NCI-H128 (cell line): ENCODE measurements at regions not wholly inside any gene's neighbourhood (a gene's known extent, or its start where the extent isn't known, plus 50 kb on each side); places are given as distances from the start of the nearest gene placed in this dataset.
A peak's percentile ranks its signal among the peaks of the same experiment; 100 is the strongest.

ENCODE experiments used
- DNase-seq: peaks from one replicate; lab custom pipeline; 2025; ENCODE audit not compliant: unreplicated experiment; lab: John Stamatoyannopoulos, UW

DNA sequence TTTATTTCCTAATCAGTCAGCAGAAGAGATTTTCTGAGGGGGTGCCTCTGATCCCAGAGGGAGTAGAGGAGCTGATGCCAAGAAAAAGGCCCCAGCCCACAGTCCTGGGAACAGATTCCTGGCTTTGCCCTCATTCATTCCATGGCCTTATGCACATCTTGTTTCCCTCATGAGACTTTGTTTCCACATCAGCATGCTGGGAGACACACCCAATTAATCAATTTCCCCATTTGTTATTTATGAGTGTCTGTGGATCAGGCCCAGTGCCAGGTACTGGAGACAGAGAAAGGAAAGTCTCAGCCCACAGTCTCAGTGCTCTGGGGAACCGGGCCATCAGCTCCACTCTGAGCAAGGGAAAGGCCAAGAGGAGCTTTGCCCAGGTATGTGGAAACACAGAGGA, 496.2 kb upstream of the ZMIZ1 start:
- DNase-seq: no peak

DNA sequence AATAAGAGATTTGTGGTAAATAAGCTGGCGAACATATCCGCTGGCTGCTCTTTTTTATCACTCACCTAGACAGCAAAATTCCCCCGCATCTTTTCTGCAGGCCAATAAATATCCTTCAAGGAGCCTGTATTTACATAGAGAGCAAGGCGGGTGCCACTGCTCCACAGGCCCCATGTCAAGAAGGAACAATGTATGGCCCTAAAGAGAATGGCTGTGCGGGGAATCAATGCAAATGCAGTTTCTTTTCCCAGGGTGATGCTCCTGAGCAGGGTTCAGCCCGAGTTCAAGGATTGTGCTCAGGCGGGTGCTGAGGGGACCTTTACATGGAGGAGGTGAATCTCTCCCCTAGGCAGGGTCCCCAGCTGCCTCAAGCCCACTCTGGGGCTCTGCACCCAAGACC, 494.2 kb upstream of the ZMIZ1 start:
- no peak for DNase-seq

DNA sequence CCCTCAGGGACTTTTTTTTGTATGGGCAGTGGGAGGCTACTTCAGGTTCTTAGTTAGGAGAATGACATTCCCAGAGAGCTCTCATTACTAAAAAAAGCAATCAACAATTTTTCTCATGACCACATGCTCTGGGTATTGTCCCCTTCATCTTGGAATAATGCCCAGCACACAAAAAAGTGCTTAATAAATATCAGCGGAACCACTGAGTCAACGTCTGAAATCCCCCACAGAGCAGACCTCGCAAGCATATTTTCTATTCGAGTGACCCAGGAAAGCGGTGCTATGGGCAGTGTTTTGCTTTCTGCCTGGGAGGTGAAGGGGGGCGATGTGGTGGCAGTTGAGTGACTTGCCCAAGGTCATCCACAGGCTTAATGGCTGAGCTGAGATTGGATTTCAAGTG, 493.4 kb upstream of the ZMIZ1 start:
- no peak for DNase-seq

DNA sequence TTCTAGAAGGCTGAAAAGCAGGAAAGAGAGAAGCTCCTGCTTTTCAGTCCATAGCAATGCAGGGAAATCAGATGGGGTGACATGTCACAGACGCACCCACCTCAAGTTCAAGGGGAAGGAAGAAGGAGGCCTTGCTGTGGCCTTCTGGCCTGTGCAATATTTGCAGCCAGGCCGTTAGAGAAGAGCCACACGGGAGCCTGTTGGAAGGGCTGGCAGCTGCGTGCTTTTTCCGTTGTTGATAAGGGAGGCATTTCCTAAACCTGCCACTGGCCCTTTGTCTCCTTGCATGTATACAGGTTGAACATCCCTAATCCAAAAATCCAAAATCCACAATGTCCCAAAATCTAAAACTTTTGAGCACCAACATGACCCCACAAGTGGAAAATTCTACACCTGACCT, 492.5 kb upstream of the ZMIZ1 start:
- DNase-seq: no peak

- DNase-seq: no peak
Measured at GRCh38 chr10:78577712-78578111, 491.1 kb upstream of the ZMIZ1 start.

DNA sequence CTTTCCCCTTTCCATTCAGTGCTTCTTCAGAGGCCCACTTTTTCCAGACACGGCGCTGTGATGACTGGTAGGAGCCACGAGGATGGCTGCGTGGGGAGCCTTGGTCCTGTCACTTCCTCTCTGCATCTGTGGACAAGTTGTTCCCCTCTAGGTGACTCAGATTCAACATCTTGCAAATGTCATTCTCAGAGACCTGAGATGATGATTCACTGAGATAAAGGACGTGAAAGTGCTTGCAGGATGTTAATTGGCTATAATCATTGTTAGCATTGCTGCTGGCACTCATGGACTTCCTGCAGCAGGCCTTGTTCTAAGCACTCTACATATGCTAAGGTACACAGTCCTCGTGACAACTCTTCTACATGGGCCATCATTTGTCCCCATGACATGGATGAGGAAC, 489.8 kb upstream of the ZMIZ1 start:
- no peak for DNase-seq

DNA sequence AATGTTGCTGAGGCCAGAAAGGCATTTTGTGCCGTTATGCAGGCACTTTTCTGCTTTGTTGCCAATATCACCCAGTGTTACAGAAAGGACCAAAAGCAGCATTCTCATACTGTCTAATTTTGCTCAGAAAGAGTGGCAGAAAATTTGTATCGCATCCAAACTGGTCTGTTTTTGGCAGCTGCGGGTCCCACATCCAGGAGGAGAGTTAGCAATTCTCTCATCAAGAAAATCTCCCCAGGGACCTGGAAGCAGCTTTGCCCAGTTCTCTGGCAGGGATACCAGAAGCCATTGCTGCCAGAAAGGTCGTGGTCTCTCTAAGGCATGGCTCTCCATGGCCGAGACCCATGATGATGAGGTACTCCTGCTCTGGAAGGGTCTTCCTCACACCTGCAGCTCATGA, 489.2 kb upstream of the ZMIZ1 start:
- DNase-seq: no peak

DNA sequence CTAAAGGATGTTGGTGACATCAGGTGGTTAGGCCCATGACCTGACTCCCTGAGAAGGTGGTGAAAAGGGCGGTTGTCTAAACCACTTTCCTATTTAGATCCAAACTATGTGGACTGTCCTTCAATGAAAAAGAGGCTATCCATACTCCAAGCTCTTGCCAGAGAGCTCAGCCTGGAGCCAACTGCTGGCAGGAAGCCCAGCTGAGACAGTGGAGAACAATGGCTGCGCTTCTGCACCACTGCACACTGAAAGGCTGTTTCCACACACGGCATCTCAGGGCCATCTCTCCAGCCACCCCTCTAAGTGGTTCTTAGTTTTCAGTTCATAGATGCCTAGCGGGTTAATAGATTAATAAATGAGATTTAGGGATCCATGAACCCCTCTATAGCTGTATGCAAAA, 488.8 kb upstream of the ZMIZ1 start:
- DNase-seq: peak; percentile 44

DNA sequence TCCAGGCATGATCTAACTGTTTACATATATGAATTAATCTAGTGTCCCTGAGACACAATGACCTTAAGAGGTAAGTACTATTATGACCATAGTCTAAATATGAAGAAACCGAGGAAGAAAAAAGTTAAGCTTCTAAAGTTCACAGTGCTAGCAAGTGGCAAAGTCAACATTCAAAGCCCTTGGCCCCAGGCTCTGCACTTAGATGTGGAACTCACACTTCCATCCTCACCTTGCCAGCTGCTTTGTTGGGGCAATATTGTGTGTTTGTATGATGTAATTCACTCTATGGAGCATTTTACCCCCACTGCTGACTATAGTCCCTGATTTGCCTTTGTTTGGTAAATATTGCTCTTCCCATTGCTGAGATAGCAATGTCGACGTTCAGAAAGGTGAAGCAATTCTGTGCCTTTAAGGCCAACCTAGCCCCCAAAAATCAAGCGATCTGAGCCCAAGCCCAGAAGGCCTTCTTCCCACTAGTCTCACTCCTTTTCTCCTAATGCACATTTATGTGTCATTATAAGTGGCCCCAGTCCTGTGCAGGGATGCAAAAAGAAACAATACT, 487.6 kb upstream of the ZMIZ1 start:
- DNase-seq: no peak

DNA sequence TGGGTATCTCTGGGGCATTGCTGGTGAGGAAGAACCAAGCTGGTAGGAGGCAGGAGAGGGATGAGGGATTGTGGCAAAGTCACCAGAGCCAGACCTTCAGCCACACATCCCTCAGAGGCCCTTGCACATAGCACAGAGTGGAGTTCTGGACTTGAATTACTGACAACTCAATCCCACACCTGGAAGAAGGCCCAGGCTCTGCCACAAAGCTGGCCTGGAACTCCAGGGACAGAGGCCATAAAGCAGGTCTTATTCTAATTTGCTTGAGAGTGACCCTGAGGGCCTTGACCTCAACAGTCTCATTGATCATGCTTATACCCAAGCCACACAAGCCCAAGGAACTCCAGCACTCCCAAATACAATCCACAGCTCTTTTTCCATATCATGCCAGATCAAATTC, 486.2 kb upstream of the ZMIZ1 start:
- no peak for DNase-seq

DNA sequence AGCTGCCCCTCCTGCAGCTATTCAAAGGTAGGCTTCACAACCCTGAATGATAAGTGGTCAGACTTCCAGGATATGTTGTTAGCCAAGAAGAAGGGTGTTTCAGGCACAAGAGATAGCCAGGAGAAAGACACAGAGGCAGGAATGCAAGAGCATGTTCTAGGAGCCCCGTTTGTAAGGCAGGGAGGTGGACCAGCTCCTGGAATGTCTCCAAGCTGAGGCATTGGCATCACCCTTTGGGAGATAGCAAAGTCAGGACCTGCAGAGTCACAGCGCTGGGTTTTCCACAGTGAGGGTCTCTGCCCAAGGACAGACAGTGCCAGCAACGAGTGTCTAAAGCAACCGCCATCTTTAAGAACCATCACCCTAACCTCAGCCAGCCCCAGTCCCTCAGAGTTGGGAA, 484.5 kb upstream of the ZMIZ1 start:
- DNase-seq: no peak

DNA sequence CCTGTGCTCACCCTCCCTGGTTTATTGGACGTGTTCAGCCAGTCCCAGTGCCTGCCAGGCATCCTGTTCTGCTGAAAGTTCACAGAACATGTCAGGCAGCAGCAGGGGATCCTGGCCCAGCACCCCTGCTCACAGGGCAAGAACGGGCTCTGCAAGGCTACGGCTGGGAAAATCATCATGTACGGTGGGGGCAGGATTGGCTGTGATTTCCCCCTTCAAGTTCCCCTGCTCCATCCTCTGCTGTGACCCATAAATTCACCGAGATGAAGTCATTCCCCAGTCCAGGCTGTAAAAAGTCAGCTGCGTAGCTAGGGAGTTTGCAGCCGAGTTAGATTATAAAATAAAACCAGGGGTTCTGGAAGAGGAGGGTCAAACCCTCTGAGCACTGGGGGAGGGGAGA, 484.1 kb upstream of the ZMIZ1 start:
- DNase-seq: no peak

DNA sequence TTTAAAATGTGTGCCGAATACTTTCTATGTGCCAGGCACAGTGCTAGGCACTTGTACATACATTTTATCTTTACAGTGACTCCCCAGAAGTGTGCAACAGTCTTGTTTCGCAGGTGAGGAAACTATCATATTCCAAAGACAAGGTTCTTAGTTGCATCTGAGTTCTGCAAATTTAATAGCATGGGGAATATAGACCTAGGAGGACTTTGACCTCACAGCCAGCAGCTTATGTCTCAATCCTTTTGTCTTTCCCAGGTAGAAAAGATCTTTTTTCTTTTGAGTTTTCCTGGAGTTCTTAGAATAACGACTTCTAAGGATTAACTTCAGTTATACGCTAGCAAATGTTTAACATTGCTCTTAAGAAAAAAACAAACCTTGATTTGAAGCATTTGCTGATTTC, 482.8 kb upstream of the ZMIZ1 start:
- no peak for DNase-seq

- DNase-seq: no peak
Measured at GRCh38 chr10:78588194-78588811, 480.5 kb upstream of the ZMIZ1 start.

DNA sequence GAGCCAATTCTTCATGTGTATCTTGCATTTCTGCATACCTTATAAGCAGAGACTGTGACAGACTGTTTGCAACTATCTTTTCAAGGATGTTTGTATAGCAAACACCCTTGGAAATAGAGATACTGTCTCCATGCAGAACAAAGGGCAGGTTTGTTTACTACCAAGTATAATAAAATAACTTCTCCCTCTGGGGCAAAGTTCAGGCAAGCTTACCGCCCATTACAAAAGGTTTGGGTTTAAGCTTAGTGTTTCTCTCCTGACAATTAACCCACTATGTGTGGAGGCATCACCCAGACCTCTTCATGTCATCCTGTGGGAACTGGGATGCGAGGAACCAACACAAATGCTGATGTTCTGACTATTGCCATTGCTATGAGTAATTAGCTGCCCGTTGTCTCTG, 479.1 kb upstream of the ZMIZ1 start:
- DNase-seq: no peak

- no peak for DNase-seq
Measured at GRCh38 chr10:78591066-78591465, 477.7 kb upstream of the ZMIZ1 start.

DNA sequence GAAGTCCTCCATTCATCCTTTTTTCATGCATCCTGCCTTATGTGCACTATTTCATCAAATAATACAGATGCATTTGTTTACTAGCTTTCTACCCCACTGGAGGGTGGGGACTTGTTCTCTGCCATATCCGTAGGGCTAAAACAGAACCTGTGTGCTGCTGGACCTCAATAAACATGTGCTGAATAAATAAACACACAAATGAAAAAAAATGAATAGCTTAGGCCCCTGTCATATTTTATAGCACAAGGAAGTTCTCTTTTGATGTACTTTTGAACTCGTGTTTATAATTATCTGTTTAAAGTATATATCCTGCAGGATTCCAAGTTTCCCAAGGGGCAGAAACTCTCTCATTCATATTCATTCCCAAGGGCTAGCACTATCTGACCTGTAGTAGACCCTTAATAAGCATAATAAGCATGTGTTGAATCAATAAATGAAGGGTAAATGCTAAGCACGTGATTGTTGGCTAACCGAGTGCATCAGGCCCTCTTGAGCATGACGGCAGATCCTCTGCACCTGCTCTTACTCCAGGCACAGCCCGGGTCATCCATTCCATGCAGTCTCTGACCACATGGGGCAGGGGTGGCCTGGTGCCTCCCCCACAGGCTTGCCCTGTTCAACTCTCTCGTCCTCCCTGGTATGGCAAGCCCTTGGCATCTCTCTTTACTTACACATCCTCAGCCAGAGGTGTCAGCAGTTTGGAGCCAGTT, 474.1 kb upstream of the ZMIZ1 start:
- DNase-seq: no peak

DNA sequence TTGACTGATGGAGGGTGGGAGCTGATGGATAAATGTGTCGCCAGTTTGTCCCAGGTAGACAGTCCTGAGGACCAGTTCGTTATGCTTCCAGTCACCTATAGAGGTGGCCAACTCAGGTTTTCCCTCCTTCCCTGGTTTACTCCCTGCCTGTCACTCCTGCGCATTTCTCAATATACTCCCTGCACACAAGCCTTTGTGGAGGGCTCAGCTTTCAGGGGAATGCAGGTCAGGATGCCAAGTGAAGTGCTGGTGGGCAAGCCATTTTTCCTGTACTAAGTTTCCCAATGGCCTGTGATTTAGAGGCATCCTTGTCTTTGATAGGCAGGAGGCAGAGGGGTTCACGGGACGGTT, 473.5 kb upstream of the ZMIZ1 start:
- no peak for DNase-seq

GRCh38 chr10:78596556-78596955, 472.2 kb upstream of the ZMIZ1 start:
- no peak for DNase-seq

GRCh38 chr10:78597796-78598555, 470.8 kb upstream of the ZMIZ1 start:
- no peak for DNase-seq

- no peak for DNase-seq
Measured at GRCh38 chr10:78599122-78599853, 469.5 kb upstream of the ZMIZ1 start.
